ENCODE measurements at regions not wholly inside any gene's neighbourhood (a gene's known extent, or its start where the extent isn't known, plus 50 kb on each side); places are given as distances from the start of the nearest gene placed in this dataset.

DNA sequence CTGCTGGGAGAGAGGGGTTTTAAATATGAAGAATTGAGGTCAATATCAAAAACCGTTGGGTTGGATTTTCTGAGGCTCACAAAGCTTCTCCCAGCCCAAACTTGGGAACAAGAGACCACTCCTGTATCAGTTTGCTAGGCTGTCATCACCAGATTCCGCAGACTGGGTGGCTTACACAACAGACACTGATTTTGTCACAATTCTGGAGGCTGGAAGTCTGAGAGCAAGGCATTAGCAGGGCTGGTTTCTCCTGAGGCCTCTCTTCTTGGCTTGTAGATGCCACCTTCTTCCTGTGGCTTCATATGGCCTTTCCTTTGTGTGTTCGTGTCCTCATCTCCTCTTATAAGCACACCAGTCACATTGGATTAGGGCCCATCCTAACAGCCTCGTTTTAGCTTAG, 122.9 kb upstream of the COPS8 start:
- no peak for DNase-seq
- intact Hi-C loops (cut with DNase I) = no loop called here

GRCh38 chr2:236963631-236964182, 122.0 kb upstream of the COPS8 start:
- ATAC-seq (no peak), DNase-seq (no peak)
- intact Hi-C loops (cut with DNase I) = no loop called here

More for the DNA sequence above, 122.9 kb upstream of the COPS8 start:
- no peak for ATAC-seq

DNA sequence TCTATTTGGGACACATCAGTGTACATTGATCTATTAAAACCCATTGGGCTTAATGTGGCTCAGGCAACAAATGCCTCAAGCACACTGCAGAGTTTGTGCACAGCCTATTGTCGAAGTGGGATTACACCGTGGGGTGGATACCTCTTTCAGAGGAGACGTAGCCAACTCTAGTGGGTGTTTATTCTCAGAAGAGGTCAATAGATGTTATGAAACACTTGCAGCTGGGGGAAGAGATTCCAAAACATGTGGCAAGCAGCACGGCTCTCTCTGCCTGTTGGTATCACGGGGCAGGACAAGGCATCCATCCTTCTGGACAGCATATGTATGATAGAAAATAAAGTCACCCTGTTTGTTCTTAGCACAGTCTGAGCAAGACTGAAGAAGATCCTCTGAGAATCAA, 121.4 kb upstream of the COPS8 start:
- no peak for DNase-seq
- intact Hi-C loops (cut with DNase I) = no loop called here
- no peak for ATAC-seq

- intact Hi-C loops (cut with DNase I) = no loop called here
- no peak for DNase-seq
- no peak for ATAC-seq
Measured at GRCh38 chr2:236965021-236965840, 120.5 kb upstream of the COPS8 start.

- DNase-seq (no peak), ATAC-seq (no peak)
- intact Hi-C loops (cut with DNase I) = no loop called here
Measured at GRCh38 chr2:236965841-236966096, 119.9 kb upstream of the COPS8 start.

GRCh38 chr2:236967499-236967783, 118.2 kb upstream of the COPS8 start:
- intact Hi-C loops (cut with DNase I) = no loop called here
- DNase-seq (no peak), ATAC-seq (no peak)

DNA sequence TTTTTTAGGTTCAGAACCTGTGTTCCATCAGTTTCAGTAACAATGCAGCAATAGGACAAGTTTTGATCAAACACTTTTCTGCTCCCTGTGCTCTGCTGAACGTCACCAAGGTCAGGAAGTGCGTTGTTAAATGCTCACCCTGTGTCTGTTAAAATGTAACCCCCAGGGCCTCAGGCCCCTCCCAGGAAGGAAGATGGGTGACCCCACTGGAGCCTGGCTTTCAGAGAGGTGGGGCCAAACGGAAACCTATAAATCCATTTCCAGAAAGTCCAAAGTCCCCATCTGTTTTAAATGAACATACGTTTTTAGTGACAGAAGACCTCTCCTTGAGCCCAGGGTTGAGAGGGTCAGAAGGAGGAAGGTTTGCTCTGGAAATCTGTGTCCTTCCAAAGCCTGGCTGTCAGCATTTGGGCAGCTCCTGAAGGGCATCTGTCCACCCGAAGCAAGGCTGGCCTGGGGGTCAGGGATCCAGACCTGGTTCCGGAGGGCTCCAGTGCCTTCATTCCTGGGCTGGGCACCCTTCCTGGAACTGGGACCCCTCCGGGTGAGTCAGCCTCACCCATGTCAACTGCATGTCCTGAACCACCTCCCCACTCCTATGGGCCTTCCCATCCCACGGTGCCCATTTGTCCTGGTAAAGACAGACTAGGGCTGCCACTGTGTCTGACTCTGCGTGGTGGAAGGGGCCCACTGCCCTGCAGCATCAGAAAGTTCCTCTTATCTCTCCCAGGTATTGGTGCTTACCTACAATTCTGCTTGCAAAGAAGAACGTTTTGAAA, 117.4 kb upstream of the COPS8 start:
- no peak for DNase-seq
- intact Hi-C loops (cut with DNase I) = no loop called here
- ATAC-seq = no peak

- ATAC-seq (no peak), DNase-seq (no peak)
- intact Hi-C loops (cut with DNase I) = no loop called here
Measured at GRCh38 chr2:236968880-236969534, 116.7 kb upstream of the COPS8 start.

DNA sequence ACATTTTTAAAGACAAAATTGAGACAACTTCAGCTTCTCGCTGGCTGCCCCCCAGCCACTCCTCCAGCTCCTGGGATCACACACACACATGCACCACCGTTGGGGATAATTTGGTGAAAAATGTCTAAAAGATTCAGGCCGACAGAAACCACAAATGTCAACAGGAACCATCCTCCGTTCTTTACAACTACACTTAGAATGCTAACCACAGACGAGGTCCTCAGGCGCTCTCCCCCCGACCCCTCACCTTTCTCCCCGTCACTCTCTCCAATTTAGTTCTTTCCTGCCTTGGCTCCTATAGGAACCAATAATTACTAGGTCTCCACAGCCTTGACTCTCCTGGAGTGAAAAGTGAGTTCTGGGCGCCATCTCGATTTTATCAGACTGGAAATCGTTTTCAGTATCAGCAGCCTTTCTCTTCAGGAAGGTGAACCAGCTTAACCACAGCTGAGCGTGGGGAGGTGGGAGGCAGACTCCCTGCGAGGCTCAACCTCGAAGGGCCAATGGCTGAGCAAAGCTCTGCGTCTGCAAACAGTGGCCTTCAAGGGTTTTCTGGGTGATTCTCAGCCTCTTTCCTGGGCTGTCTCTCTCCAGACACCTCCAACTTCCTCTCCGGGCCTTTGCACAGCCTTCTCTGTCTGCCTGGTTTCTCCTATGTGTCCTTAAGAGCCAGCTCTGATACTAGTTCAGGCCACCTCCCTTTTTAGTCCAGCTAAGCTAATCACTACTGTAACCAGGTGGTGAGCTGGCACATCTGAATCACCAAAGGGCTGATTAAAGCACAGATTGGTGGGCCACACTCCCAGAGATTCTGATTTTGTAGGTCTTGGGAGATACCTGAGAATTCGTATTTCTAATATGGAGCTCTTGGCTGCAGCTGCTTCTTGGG, 115.7 kb upstream of the COPS8 start:
- no peak for ATAC-seq
- intact Hi-C loops (cut with DNase I) = no loop called here
- no peak for DNase-seq

DNA sequence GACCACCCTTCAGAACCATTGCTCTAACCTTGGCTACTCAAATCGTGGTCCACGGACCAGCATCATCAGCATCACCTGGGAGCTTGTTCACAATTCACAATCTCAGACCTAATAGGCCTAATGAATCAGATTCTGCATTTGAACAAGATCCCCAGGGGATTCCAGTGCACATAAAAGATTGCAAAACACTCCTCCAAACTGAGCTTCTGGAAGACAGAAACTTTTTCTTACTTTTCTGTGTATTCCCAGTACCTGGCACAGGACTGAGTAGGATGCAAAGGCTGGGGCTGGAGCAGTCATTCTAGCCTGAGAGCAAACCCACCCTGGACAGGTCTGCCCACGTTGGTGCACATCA, 115.1 kb upstream of the COPS8 start:
- intact Hi-C loops (cut with DNase I) = no loop called here
- DNase-seq (no peak), ATAC-seq (no peak)

DNA sequence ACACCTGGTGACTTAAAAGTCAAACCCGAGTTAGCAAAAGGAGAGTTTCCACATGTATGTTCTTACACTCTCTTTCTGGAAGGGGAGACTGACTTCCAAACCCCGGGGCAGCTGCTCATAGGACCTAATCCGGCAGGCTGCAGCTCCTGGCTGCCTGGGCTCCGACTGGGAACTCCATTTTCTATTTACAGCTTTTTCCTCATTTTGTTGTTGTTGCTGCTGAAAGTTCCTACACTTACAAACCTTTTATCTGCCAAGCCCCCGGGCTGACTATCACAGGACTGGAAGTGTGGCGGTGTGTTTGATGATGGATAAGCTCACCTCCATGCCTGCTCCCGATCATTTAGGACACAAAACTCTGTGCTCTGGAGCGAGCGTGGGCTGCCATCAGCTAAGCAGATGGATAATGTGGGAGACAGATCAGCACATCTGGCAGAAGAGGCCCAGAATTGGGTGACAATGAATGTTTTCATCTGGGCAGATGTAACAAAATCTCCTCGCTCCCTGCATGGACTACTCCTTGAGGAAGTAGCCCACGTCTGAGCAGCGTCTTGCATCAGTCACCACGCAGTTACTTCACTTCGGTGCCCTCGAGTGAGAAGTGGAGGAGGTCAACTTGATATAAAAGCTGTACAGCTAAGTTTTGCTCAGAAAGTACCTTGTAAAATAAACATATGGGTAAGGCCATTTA, 114.4 kb upstream of the COPS8 start:
- ATAC-seq (no peak), DNase-seq (no peak)
- intact Hi-C loops (cut with DNase I) = no loop called here

DNA sequence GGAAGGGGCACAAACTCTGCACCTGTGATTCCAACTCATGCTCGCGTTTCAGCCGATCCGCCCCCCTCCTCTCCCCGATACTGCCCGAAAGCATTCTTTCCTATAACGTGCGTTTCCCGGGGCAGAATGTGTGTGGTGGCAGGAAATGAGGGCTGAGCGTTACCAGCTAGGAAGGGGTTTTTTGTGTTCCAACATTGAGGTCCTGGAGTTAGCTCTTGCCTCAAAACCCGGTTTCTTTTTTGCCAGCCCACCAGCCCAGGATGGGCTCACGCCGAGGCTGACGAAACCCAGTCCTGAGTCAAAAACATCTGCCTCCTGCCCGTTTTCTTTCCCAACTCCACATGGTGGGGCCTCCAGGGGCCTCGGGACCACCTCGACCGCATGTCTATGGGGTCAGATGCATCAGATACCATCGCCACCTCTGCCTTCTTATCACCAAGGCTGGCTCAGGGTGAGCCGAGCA, 113.7 kb upstream of the COPS8 start:
- intact Hi-C loops (cut with DNase I) = no loop called here
- no peak for DNase-seq

GRCh38 chr2:236972491-236973342, 113.0 kb upstream of the COPS8 start:
- DNase-seq (peak; percentile 56), ATAC-seq (peak; percentile 59 to 89)
- intact Hi-C loops (cut with DNase I) = no loop called here

More for the DNA sequence above, 113.7 kb upstream of the COPS8 start:
- ATAC-seq = no peak

- ATAC-seq = no peak
- intact Hi-C loops (cut with DNase I) = no loop called here
- no peak for DNase-seq
Measured at GRCh38 chr2:236973343-236973980, 112.2 kb upstream of the COPS8 start.

DNA sequence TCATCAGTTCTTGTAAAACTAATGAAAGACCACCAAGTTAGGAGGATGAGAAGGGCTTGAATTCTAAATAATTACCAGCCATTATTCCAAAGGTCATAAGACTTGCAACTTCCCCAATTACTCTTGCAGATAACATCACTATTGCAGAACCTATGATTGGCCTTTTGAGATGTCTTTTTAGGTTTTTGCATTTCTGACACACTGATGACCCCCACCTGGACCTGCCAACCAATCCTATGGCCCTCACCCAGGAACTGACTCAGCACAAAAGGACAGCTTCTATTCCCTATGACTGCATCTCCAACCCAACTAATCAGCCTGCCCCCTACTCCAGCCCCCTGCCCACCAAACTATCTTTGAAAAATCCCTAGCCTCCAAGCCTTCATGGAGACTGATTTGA, 111.5 kb upstream of the COPS8 start:
- no peak for ATAC-seq
- intact Hi-C loops (cut with DNase I) = no loop called here
- no peak for DNase-seq

DNA sequence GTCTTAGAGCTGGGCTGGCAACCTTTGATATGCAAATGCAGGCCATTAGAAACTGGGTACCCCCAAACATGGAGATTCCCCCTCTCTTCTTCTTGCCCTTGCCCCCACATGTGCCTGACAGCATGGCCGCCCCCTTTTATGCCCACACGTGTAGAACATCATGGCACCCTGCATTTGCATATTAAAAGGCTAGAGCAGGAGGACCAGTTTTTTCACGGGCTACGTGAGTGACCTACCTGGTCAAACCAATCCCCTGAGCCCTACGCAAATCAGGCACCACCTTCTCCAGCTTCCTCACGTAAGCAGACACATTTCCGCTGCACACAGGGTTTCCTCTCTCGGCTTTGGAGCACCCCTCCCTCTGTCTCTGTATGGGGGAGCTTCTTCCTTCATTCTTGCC, 110.9 kb upstream of the COPS8 start:
- no peak for ATAC-seq
- intact Hi-C loops (cut with DNase I) = no loop called here
- no peak for DNase-seq

DNA sequence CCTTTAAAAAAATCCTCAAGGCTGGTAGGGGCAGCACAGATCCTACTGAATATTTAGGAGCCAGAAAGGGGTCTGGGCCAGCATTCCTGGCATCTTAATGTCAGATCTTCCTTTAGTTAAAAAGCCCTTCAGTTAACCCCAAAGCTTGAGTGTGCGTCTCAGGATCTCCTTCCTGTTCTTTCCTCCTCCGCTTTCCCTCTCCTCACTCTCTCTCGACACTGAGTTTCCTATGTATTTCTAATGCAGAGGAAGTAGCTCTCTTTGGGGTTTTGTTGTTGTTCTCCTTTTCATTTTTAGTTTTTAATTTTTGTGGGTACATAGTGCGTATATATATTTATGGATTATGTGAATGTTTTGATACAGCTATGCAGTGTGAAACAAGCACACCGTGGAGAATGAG, 109.9 kb upstream of the COPS8 start:
- DNase-seq (no peak), ATAC-seq (no peak)
- intact Hi-C loops (cut with DNase I) = no loop called here
